ENCODE measurements at regions not wholly inside any gene's neighbourhood (a gene's known extent, or its start where the extent isn't known, plus 50 kb on each side); places are given as distances from the start of the nearest gene placed in this dataset.

DNA sequence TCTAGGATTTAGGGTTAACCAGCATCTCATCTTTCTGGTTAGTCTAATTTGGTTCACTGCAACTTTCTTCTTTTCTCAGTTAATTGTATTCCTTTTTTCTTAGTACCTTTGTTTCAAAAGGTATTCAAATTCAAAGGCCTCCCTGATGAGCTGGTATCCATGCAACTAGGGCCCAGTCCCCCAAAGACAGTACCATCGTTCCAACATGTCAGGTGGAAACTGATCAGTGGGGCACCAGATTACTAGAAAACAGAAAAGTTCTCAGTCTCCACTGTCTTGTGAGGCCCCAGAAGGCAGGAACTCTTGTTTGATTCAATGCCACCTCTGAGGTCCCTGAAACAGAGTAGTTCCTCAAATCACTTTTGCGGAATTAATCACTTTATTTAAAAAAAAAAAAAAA, 303.2 kb upstream of the NBEA start:
- TF ChIP-seq, protein P1, sequence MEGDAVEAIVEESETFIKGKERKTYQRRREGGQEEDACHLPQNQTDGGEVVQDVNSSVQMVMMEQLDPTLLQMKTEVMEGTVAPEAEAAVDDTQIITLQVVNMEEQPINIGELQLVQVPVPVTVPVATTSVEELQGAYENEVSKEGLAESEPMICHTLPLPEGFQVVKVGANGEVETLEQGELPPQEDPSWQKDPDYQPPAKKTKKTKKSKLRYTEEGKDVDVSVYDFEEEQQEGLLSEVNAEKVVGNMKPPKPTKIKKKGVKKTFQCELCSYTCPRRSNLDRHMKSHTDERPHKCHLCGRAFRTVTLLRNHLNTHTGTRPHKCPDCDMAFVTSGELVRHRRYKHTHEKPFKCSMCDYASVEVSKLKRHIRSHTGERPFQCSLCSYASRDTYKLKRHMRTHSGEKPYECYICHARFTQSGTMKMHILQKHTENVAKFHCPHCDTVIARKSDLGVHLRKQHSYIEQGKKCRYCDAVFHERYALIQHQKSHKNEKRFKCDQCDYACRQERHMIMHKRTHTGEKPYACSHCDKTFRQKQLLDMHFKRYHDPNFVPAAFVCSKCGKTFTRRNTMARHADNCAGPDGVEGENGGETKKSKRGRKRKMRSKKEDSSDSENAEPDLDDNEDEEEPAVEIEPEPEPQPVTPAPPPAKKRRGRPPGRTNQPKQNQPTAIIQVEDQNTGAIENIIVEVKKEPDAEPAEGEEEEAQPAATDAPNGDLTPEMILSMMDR (IDR thresholded peaks at IDR 0.05; ENCODE audit: low read depth, low read length, missing input control), result no peak
- TF ChIP-seq, protein P2, sequence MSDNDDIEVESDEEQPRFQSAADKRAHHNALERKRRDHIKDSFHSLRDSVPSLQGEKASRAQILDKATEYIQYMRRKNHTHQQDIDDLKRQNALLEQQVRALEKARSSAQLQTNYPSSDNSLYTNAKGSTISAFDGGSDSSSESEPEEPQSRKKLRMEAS (IDR thresholded peaks at IDR 0.05), result no peak
- TF ChIP-seq YY1 (IDR thresholded peaks at IDR 0.05) (no peak), RAD21 (IDR thresholded peaks at IDR 0.05) (no peak), REST (IDR thresholded peaks at IDR 0.05) (no peak), GABPA (IDR thresholded peaks at IDR 0.05 in 1 of 2, conservative IDR thresholded peaks at IDR 0.05 in 1 of 2) (no peak)
- TF ChIP-seq, protein P3, sequence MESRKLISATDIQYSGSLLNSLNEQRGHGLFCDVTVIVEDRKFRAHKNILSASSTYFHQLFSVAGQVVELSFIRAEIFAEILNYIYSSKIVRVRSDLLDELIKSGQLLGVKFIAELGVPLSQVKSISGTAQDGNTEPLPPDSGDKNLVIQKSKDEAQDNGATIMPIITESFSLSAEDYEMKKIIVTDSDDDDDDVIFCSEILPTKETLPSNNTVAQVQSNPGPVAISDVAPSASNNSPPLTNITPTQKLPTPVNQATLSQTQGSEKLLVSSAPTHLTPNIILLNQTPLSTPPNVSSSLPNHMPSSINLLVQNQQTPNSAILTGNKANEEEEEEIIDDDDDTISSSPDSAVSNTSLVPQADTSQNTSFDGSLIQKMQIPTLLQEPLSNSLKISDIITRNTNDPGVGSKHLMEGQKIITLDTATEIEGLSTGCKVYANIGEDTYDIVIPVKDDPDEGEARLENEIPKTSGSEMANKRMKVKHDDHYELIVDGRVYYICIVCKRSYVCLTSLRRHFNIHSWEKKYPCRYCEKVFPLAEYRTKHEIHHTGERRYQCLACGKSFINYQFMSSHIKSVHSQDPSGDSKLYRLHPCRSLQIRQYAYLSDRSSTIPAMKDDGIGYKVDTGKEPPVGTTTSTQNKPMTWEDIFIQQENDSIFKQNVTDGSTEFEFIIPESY (IDR thresholded peaks at IDR 0.05), result no peak

Measured in liver (tissue), 3 donors.